ENCODE measurements at regions not wholly inside any gene's neighbourhood (a gene's known extent, or its start where the extent isn't known, plus 50 kb on each side); places are given as distances from the start of the nearest gene placed in this dataset.
"Not testable (repeated sequence)": the region's sequence is repeated elsewhere in the genome, so short reads cannot be mapped to it uniquely, and the experiment has no call there.

GRCh38 chr4:123026015-123026414 lies 103.6 kb upstream of the NUDT6 start:
- not testable (repeated sequence) for TF ChIP-seq POLR2A (IDR thresholded peaks at IDR 0.05; ENCODE audit: low read depth, low read length); TAF1 (IDR thresholded peaks at IDR 0.05; ENCODE audit: borderline replicate concordance, low read depth, low read length); POLR2AphosphoS5 (IDR thresholded peaks at IDR 0.05; ENCODE audit: low read depth, low read length)
